Right renal cortex interstitium (tissue), 3 donors: ENCODE measurements at regions not wholly inside any gene's neighbourhood (a gene's known extent, or its start where the extent isn't known, plus 50 kb on each side); places are given as distances from the start of the nearest gene placed in this dataset.

Experiments
- DNase-seq, 3 donors: peaks; one replicate each; pipeline ENCODE4 v3.0.0-alpha.2; 2013; ENCODE audit warnings: low read depth in 3 of 3, low spot score in 2 of 3

- no peak for DNase-seq
Measured at GRCh38 chr7:156143683-156144082, 331.4 kb upstream of the SHH start.

GRCh38 chr7:156143158-156143557, 330.9 kb upstream of the SHH start:
- no peak for DNase-seq

- DNase-seq: no peak
Measured at GRCh38 chr7:156141941-156142340, 329.7 kb upstream of the SHH start.

- no peak for DNase-seq
Measured at GRCh38 chr7:156140896-156141295, 328.6 kb upstream of the SHH start.

GRCh38 chr7:156140447-156140846, 328.2 kb upstream of the SHH start:
- no peak for DNase-seq

- no peak for DNase-seq
Measured at GRCh38 chr7:156139633-156140032, 327.4 kb upstream of the SHH start.

GRCh38 chr7:156139112-156139511, 326.8 kb upstream of the SHH start:
- no peak for DNase-seq

- DNase-seq: no peak
Measured at GRCh38 chr7:156131881-156132280, 319.6 kb upstream of the SHH start.

GRCh38 chr7:156129522-156129921, 317.3 kb upstream of the SHH start:
- no peak for DNase-seq

GRCh38 chr7:156128496-156128895, 316.2 kb upstream of the SHH start:
- DNase-seq: no peak

GRCh38 chr7:156127166-156128134, 315.2 kb upstream of the SHH start:
- DNase-seq: no peak

GRCh38 chr7:156125841-156126730, 313.8 kb upstream of the SHH start:
- DNase-seq: no peak

- DNase-seq: no peak
Measured at GRCh38 chr7:156124356-156124755, 312.1 kb upstream of the SHH start.

GRCh38 chr7:156123362-156123761, 311.1 kb upstream of the SHH start:
- DNase-seq: no peak

GRCh38 chr7:156122752-156123354, 310.6 kb upstream of the SHH start:
- no peak for DNase-seq

GRCh38 chr7:156121956-156122355, 309.7 kb upstream of the SHH start:
- DNase-seq: no peak

GRCh38 chr7:156121434-156121833, 309.2 kb upstream of the SHH start:
- DNase-seq: no peak

- DNase-seq: no peak
Measured at GRCh38 chr7:156120552-156120951, 308.3 kb upstream of the SHH start.

- DNase-seq: no peak
Measured at GRCh38 chr7:156119771-156120170, 307.5 kb upstream of the SHH start.

- no peak for DNase-seq
Measured at GRCh38 chr7:156118248-156118645, 306.0 kb upstream of the SHH start.
